ENCODE measurements at regions not wholly inside any gene's neighbourhood (a gene's known extent, or its start where the extent isn't known, plus 50 kb on each side); places are given as distances from the start of the nearest gene placed in this dataset.

GRCh38 chr2:56685205-56685604 is 501.4 kb downstream of the CCDC85A start:
- Histone ChIP-seq H3K9me3 (no peaks in the 10 kb centered on the region), H3K4me3 (no peak overlapping the region), H3K4me1 (ENCODE audit: insufficient read depth) (no peaks in the 10 kb centered on the region), H3K27me3 (no peaks in the 10 kb centered on the region), H3K36me3 (no peaks in the 10 kb centered on the region), H3K27ac (no peak overlapping the region)
- no peak for TF ChIP-seq POLR2A (IDR thresholded peaks at IDR 0.05)
- TF ChIP-seq, protein P1, sequence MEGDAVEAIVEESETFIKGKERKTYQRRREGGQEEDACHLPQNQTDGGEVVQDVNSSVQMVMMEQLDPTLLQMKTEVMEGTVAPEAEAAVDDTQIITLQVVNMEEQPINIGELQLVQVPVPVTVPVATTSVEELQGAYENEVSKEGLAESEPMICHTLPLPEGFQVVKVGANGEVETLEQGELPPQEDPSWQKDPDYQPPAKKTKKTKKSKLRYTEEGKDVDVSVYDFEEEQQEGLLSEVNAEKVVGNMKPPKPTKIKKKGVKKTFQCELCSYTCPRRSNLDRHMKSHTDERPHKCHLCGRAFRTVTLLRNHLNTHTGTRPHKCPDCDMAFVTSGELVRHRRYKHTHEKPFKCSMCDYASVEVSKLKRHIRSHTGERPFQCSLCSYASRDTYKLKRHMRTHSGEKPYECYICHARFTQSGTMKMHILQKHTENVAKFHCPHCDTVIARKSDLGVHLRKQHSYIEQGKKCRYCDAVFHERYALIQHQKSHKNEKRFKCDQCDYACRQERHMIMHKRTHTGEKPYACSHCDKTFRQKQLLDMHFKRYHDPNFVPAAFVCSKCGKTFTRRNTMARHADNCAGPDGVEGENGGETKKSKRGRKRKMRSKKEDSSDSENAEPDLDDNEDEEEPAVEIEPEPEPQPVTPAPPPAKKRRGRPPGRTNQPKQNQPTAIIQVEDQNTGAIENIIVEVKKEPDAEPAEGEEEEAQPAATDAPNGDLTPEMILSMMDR (IDR thresholded peaks at IDR 0.05) = no peak
- no peak for TF ChIP-seq EP300 (IDR thresholded peaks at IDR 0.05)
- DNase-seq = no peak
- intact Hi-C loops (cut with DNase I) = no loop called here
- WGBS, 3 donors = 86 to 87% (median 87%) methylated on average over 4 of the region's 4 CpGs

GRCh38 chr2:56687169-56687568 is 503.4 kb downstream of the CCDC85A start:
- H3K9me3 ChIP-seq = no peaks in the 10 kb centered on the region
- H3K4me1 ChIP-seq (ENCODE audit: insufficient read depth) = no peaks in the 10 kb centered on the region
- WGBS, 3 donors = 78 to 86% (median 81%) methylated on average over 1 of the region's 1 CpG
- no peak overlapping the region for H3K4me3 ChIP-seq
- H3K27ac ChIP-seq = no peak overlapping the region
- intact Hi-C loops (cut with DNase I) = no loop called here
- TF ChIP-seq, protein P1 (IDR thresholded peaks at IDR 0.05) = no peak
- TF ChIP-seq EP300 (IDR thresholded peaks at IDR 0.05) (no peak), POLR2A (IDR thresholded peaks at IDR 0.05) (no peak)
- DNase-seq = no peak
- no peaks in the 10 kb centered on the region for H3K36me3 ChIP-seq
- H3K27me3 ChIP-seq = no peaks in the 10 kb centered on the region

DNA sequence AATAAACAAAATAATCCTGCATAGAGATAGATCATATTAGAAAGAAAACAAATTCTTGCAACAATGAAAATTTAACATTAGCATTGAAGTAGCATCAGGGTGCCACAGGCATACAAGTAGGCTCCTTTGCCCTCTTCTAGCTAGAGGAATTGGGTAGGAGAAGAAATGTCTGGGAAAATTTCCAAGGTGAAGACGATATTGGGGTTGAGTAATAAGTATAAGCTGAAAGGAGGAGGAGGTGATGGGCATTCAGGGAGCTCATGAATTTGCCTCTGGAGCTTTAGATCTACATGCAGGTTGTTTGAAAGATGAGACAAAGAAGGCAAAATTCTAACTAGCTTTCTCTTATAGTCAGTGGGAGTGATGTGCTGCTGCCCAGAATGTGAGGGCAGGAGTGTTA is 504.9 kb downstream of the CCDC85A start:
- no peaks in the 10 kb centered on the region for H3K36me3 ChIP-seq
- 33 to 56% (median 50%) methylated on average over 1 of the region's 1 CpG for WGBS, 3 donors
- no peaks in the 10 kb centered on the region for H3K27me3 ChIP-seq
- TF ChIP-seq, protein P1 (IDR thresholded peaks at IDR 0.05) = no peak
- no peak for TF ChIP-seq POLR2A (IDR thresholded peaks at IDR 0.05)
- TF ChIP-seq EP300 (IDR thresholded peaks at IDR 0.05) = no peak
- H3K4me3 ChIP-seq = no peak overlapping the region
- intact Hi-C loops (cut with DNase I) = no loop called here
- H3K4me1 ChIP-seq (ENCODE audit: insufficient read depth) = no peaks in the 10 kb centered on the region
- DNase-seq = no peak
- no peaks in the 10 kb centered on the region for H3K9me3 ChIP-seq
- no peak overlapping the region for H3K27ac ChIP-seq

GRCh38 chr2:56693501-56693900 is 509.7 kb downstream of the CCDC85A start:
- 57 to 60% (median 59%) methylated on average over 2 of the region's 2 CpGs for WGBS, 3 donors
- TF ChIP-seq EP300 (IDR thresholded peaks at IDR 0.05) (no peak), POLR2A (IDR thresholded peaks at IDR 0.05) (no peak)
- TF ChIP-seq, protein P1 (IDR thresholded peaks at IDR 0.05) = no peak
- no peak for DNase-seq
- Histone ChIP-seq H3K4me1 (ENCODE audit: insufficient read depth) (no peaks in the 10 kb centered on the region), H3K36me3 (no peaks in the 10 kb centered on the region), H3K9me3 (no peaks in the 10 kb centered on the region), H3K27me3 (no peaks in the 10 kb centered on the region), H3K27ac (no peak overlapping the region), H3K4me3 (no peak overlapping the region)
- intact Hi-C loops (cut with DNase I) = loop anchor here in 1 of 4 donors (5.0 kb wide), 1 partner anchor 1859 kb away; no protein-coding TSS in a partner anchor

Measured in ovary (tissue), 7 donors.